GM12878 (cell line): ENCODE measurements at regions not wholly inside any gene's neighbourhood (a gene's known extent, or its start where the extent isn't known, plus 50 kb on each side); places are given as distances from the start of the nearest gene placed in this dataset.

Experiments used
- ATF7 ChIP-seq: fragments of 450-650 bp; IDR thresholded peaks from 2 replicates; pipeline ENCODE4 v1.6.1; 2016; ENCODE audit warnings: low read depth, mild to moderate bottlenecking
- ELK1 ChIP-seq: IDR thresholded peaks from 2 replicates; pipeline ENCODE4 v1.6.1; 2012; ENCODE audit warnings: low read depth, low read length, improper control_type of control experiment
- JUNB ChIP-seq: IDR thresholded peaks from 2 replicates; pipeline ENCODE4 v1.6.1; 2016; ENCODE audit warnings: antibody characterized with exemption, mild to moderate bottlenecking
- JUND ChIP-seq: IDR thresholded peaks from 2 replicates; pipeline ENCODE4 v1.6.1; 2012; ENCODE audit warnings: low read depth, mild to moderate bottlenecking, low read length, improper control_type of control experiment, moderate library complexity
- NR2C1 ChIP-seq: fragments of 450-650 bp; IDR thresholded peaks from 2 replicates; pipeline ENCODE4 v1.6.1; 2017; ENCODE audit warnings: antibody characterized with exemption, mild to moderate bottlenecking, moderate library complexity
- POLR2A ChIP-seq: IDR thresholded peaks from 2 replicates; pipeline ENCODE4 v1.6.1; 2011; ENCODE audit warnings: low read depth, mild to moderate bottlenecking, low read length
- PRDM15 ChIP-seq: fragments of 450-650 bp; formaldehyde crosslinking; IDR thresholded peaks from 2 replicates; pipeline ENCODE4 v1.4.0; 2020; ENCODE audit warnings: mild to moderate bottlenecking, moderate library complexity
- RAD21 ChIP-seq: IDR thresholded peaks from 2 replicates; pipeline ENCODE4 v1.6.1; 2011; ENCODE audit warnings: mild to moderate bottlenecking, low read depth, low read length, moderate library complexity; ENCODE audit not compliant: insufficient read depth
- SMARCA5 ChIP-seq: fragments of 450-650 bp; IDR thresholded peaks from 2 replicates; pipeline ENCODE4 v1.6.1; 2017; ENCODE audit warnings: mild to moderate bottlenecking
- ZBED1 ChIP-seq: IDR thresholded peaks from 2 replicates; pipeline ENCODE4 v1.6.1; 2016; ENCODE audit warnings: borderline replicate concordance
- TF ChIP-seq, protein P1 (sequence below), 3 experiments: IDR thresholded peaks in 2 of 3; conservative IDR thresholded peaks in 1 of 3; 2 replicates each; pipeline ENCODE4 v1.5.1; 2011; ENCODE audit warnings: low read depth in 3 of 3, low read length in 3 of 3, mild to moderate bottlenecking in 3 of 3, control low read depth in 2 of 3, moderate library complexity in 2 of 3, inconsistent platforms in 1 of 3, mixed read lengths in 1 of 3; ENCODE audit not compliant: control insufficient read depth in 2 of 3, insufficient read depth in 1 of 3; ENCODE audit errors: extremely low read depth in 1 of 3
- TF ChIP-seq, protein P2 (sequence below): IDR thresholded peaks from 2 replicates; pipeline ENCODE4 v1.6.1; 2012; ENCODE audit warnings: improper control_type of control experiment, low read depth, low read length; ENCODE audit not compliant: insufficient replicate concordance
- TF ChIP-seq, protein P3 (sequence below): IDR thresholded peaks from 2 replicates; pipeline ENCODE4 v1.6.1; 2011; ENCODE audit warnings: mild to moderate bottlenecking, low read depth, low read length, moderate library complexity; ENCODE audit not compliant: insufficient replicate concordance
- TF ChIP-seq, protein P4 (sequence below): IDR thresholded peaks from 2 replicates; pipeline ENCODE4 v1.6.1; 2012; ENCODE audit warnings: mild to moderate bottlenecking, low read depth, low read length

GRCh38 chr2:155320236-155320635, 621.7 kb downstream of the KCNJ3 start:
- TF ChIP-seq SMARCA5 (no peak), RAD21 (no peak), ATF7 (no peak), POLR2A (no peak), JUNB (no peak), ZBED1 (no peak), ELK1 (no peak), PRDM15 (CRISPR knock-in tag) (no peak), JUND (no peak), NR2C1 (no peak)
- TF ChIP-seq, protein P1, sequence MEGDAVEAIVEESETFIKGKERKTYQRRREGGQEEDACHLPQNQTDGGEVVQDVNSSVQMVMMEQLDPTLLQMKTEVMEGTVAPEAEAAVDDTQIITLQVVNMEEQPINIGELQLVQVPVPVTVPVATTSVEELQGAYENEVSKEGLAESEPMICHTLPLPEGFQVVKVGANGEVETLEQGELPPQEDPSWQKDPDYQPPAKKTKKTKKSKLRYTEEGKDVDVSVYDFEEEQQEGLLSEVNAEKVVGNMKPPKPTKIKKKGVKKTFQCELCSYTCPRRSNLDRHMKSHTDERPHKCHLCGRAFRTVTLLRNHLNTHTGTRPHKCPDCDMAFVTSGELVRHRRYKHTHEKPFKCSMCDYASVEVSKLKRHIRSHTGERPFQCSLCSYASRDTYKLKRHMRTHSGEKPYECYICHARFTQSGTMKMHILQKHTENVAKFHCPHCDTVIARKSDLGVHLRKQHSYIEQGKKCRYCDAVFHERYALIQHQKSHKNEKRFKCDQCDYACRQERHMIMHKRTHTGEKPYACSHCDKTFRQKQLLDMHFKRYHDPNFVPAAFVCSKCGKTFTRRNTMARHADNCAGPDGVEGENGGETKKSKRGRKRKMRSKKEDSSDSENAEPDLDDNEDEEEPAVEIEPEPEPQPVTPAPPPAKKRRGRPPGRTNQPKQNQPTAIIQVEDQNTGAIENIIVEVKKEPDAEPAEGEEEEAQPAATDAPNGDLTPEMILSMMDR (IDR thresholded peaks at IDR 0.05 in 2 of 3, conservative IDR thresholded peaks at IDR 0.05 in 1 of 3; ENCODE audit: control insufficient read depth in 2 of 3, extremely low read depth in 1 of 3, insufficient read depth in 1 of 3, low read depth in 3 of 3, low read length in 3 of 3): no peak
- TF ChIP-seq, protein P2, sequence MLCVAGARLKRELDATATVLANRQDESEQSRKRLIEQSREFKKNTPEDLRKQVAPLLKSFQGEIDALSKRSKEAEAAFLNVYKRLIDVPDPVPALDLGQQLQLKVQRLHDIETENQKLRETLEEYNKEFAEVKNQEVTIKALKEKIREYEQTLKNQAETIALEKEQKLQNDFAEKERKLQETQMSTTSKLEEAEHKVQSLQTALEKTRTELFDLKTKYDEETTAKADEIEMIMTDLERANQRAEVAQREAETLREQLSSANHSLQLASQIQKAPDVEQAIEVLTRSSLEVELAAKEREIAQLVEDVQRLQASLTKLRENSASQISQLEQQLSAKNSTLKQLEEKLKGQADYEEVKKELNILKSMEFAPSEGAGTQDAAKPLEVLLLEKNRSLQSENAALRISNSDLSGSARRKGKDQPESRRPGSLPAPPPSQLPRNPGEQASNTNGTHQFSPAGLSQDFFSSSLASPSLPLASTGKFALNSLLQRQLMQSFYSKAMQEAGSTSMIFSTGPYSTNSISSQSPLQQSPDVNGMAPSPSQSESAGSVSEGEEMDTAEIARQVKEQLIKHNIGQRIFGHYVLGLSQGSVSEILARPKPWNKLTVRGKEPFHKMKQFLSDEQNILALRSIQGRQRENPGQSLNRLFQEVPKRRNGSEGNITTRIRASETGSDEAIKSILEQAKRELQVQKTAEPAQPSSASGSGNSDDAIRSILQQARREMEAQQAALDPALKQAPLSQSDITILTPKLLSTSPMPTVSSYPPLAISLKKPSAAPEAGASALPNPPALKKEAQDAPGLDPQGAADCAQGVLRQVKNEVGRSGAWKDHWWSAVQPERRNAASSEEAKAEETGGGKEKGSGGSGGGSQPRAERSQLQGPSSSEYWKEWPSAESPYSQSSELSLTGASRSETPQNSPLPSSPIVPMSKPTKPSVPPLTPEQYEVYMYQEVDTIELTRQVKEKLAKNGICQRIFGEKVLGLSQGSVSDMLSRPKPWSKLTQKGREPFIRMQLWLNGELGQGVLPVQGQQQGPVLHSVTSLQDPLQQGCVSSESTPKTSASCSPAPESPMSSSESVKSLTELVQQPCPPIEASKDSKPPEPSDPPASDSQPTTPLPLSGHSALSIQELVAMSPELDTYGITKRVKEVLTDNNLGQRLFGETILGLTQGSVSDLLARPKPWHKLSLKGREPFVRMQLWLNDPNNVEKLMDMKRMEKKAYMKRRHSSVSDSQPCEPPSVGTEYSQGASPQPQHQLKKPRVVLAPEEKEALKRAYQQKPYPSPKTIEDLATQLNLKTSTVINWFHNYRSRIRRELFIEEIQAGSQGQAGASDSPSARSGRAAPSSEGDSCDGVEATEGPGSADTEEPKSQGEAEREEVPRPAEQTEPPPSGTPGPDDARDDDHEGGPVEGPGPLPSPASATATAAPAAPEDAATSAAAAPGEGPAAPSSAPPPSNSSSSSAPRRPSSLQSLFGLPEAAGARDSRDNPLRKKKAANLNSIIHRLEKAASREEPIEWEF: no peak
- TF ChIP-seq, protein P3, sequence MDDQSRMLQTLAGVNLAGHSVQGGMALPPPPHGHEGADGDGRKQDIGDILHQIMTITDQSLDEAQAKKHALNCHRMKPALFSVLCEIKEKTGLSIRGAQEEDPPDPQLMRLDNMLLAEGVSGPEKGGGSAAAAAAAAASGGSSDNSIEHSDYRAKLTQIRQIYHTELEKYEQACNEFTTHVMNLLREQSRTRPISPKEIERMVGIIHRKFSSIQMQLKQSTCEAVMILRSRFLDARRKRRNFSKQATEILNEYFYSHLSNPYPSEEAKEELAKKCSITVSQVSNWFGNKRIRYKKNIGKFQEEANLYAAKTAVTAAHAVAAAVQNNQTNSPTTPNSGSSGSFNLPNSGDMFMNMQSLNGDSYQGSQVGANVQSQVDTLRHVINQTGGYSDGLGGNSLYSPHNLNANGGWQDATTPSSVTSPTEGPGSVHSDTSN: no peak
- TF ChIP-seq, protein P4, sequence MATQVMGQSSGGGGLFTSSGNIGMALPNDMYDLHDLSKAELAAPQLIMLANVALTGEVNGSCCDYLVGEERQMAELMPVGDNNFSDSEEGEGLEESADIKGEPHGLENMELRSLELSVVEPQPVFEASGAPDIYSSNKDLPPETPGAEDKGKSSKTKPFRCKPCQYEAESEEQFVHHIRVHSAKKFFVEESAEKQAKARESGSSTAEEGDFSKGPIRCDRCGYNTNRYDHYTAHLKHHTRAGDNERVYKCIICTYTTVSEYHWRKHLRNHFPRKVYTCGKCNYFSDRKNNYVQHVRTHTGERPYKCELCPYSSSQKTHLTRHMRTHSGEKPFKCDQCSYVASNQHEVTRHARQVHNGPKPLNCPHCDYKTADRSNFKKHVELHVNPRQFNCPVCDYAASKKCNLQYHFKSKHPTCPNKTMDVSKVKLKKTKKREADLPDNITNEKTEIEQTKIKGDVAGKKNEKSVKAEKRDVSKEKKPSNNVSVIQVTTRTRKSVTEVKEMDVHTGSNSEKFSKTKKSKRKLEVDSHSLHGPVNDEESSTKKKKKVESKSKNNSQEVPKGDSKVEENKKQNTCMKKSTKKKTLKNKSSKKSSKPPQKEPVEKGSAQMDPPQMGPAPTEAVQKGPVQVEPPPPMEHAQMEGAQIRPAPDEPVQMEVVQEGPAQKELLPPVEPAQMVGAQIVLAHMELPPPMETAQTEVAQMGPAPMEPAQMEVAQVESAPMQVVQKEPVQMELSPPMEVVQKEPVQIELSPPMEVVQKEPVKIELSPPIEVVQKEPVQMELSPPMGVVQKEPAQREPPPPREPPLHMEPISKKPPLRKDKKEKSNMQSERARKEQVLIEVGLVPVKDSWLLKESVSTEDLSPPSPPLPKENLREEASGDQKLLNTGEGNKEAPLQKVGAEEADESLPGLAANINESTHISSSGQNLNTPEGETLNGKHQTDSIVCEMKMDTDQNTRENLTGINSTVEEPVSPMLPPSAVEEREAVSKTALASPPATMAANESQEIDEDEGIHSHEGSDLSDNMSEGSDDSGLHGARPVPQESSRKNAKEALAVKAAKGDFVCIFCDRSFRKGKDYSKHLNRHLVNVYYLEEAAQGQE: no peak
